HG03175 (cell line): ENCODE measurements at regions not wholly inside any gene's neighbourhood (a gene's known extent, or its start where the extent isn't known, plus 50 kb on each side); places are given as distances from the start of the nearest gene placed in this dataset.
"Not testable (repeated sequence)": the region's sequence is repeated elsewhere in the genome, so short reads cannot be mapped to it uniquely, and the experiment has no call there.

Experiments
- ATAC-seq: cut with Tn5 transposase; IDR thresholded peaks from one replicate; pipeline ENCODE4 v1.9.1; 2021; ENCODE audit warnings: mild to moderate bottlenecking, moderate library complexity; ENCODE audit not compliant: unreplicated experiment

GRCh38 chr1:78715181-78715661, 65.6 kb downstream of the IFI44 start:
- ATAC-seq: no peak

GRCh38 chr1:78716186-78716585, 66.6 kb downstream of the IFI44 start:
- ATAC-seq: no peak

GRCh38 chr1:78718566-78718965, 68.9 kb downstream of the IFI44 start:
- ATAC-seq: no peak

- ATAC-seq: peak; percentile 78
These were observed 71.5 kb downstream of the IFI44 start for GRCh38 chr1:78721136-78721535.

- no peak for ATAC-seq
These were observed 72.5 kb downstream of the IFI44 start for GRCh38 chr1:78722105-78722504.

GRCh38 chr1:78722521-78722920, 72.9 kb downstream of the IFI44 start:
- no peak for ATAC-seq

- no peak for ATAC-seq
These were observed 73.3 kb downstream of the IFI44 start for GRCh38 chr1:78722947-78723346.

- no peak for ATAC-seq
These were observed 77.1 kb downstream of the IFI44 start for GRCh38 chr1:78726686-78727085.

GRCh38 chr1:78728359-78728758, 78.7 kb downstream of the IFI44 start:
- ATAC-seq: no peak

GRCh38 chr1:78730054-78730453, 80.4 kb downstream of the IFI44 start:
- ATAC-seq: no peak

- ATAC-seq: no peak
These were observed 82.0 kb downstream of the IFI44 start for GRCh38 chr1:78731674-78732073.

GRCh38 chr1:78737241-78737640, 87.6 kb downstream of the IFI44 start:
- ATAC-seq: no peak

GRCh38 chr1:78743626-78744025, 94.0 kb downstream of the IFI44 start:
- no peak for ATAC-seq

- ATAC-seq: no peak
These were observed 95.5 kb downstream of the IFI44 start for GRCh38 chr1:78745111-78745510.

- not testable (repeated sequence) for ATAC-seq
These were observed 104.0 kb downstream of the IFI44 start for GRCh38 chr1:78753679-78754078.

- ATAC-seq: no peak
These were observed 106.4 kb downstream of the IFI44 start for GRCh38 chr1:78755986-78756385.

- no peak for ATAC-seq
These were observed 108.9 kb downstream of the IFI44 start for GRCh38 chr1:78758506-78758905.

GRCh38 chr1:78759881-78760280, 110.2 kb downstream of the IFI44 start:
- ATAC-seq: no peak

- ATAC-seq: no peak
These were observed 111.2 kb downstream of the IFI44 start for GRCh38 chr1:78760858-78761257.

- ATAC-seq: no peak
These were observed 112.5 kb downstream of the IFI44 start for GRCh38 chr1:78762113-78762512.

- ATAC-seq: no peak
These were observed 115.9 kb downstream of the IFI44 start for GRCh38 chr1:78765489-78765888.

GRCh38 chr1:78779831-78780230, 130.2 kb downstream of the IFI44 start:
- ATAC-seq: no peak

- ATAC-seq: no peak
These were observed 137.9 kb downstream of the IFI44 start for GRCh38 chr1:78787544-78787943.

- no peak for ATAC-seq
These were observed 140.5 kb downstream of the IFI44 start for GRCh38 chr1:78790174-78790573.
